ENCODE measurements at regions not wholly inside any gene's neighbourhood (a gene's known extent, or its start where the extent isn't known, plus 50 kb on each side); places are given as distances from the start of the nearest gene placed in this dataset.
"Not testable (repeated sequence)": the region's sequence is repeated elsewhere in the genome, so short reads cannot be mapped to it uniquely, and the experiment has no call there.

DNA sequence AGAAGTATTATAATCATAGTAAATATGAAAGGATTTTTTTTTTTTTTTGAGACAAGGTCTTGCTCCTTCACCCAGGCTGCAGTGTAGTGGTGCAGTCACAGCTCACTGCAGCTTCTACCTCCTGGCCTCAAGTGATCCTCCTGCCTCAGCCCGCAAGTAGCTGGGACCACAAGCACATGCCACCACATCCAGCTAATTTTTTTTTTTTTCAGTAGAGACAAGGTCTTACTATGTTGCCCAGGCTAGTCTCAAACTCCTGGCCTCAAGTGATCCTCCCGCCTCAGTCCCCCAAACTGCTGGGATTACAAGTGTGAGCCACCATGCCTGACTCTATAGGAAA lies 86.2 kb upstream of the FOXN2 start:
- DNase-seq = no peak

DNA sequence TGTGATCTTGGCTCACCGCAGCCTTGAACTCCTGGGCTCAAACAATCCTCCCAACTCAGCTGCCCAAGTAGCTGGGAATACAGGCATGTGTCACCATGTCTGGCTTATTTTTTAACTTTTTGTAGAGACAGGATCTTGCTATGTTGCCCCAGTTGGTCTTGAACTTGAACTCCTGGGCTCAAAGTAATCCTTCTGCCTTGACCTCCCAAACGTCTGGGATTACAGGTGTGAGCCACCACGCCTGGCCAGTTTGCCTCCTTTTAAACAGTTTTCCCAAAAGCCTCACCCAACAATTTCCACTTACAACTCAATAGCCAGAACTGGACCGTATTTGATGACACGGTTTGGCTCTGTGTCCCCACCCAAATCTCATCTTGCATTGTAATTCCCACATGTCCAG lies 85.4 kb upstream of the FOXN2 start:
- no peak for DNase-seq

DNA sequence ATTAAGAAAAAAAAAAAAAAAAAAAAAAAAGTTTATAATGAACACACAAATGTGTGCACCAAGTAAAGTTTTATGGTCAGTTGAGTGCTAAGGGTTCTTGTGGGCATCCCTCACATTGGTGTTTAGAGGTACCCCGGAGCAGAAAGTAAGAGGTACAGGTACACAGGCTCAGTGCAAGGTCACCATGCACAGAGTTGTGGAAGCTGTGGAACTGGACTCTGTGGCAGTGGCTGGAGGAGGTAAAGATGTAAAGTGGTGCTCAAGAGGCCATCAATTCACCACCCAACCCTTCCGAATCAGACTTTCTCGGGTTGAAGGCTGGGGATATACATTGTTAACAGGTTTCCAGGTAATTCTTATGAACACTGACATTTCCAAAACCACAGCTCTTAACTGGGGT lies 83.6 kb upstream of the FOXN2 start:
- no peak for DNase-seq

DNA sequence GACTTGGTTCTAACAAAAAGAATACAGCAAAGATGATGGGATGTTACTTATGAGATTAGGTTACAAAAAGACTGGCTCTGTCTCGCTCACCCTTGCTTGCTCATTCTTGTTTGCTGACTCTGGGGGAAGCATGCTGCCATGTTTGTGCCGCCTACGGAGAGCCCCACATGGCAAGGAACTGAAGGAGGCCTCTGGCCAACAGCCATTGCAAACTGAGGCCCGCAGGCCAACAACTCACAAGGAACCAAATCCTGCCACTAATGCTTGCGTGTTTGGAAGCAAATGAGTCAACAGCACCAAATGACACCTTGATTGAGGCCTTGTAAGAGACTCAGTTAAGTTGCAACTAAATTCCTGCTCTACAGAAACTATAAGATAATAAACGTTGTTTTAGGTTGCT lies 82.1 kb upstream of the FOXN2 start:
- DNase-seq = no peak

DNA sequence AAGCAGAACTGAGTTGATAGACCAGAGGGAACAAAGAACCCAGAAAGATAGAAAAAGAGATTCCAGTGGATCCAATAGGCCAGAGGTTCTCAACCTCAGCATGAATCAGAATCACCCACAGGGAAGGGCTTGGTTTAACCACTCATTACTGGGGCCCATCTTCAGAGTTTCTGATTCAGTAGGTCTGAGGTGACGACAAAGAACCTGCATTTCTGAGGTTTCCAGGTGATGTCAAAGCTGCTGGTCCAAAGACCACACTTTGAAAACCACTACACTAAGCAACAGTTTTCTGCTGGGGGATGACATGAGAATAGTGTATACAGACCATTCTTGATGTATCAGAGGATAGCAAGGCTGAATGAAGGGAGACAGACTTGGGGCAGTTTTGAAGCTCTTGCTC lies 81.5 kb upstream of the FOXN2 start:
- no peak for DNase-seq

DNA sequence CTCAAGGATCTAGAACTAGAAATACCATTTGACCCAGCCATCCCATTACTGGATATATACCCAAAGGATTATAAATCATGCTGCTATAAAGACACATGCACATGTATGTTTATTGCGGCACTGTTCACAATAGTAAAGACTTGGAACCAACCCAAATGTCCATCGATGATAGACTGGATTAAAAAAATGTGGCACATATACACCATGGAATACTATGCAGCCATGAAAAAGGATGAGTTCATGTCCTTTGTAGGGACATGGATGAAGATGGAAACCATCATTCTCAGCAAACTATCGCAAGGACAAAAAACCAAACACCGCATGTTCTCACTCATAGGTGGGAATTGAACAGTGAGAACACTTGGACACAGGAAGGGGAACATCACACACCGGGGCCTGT lies 80.7 kb upstream of the FOXN2 start:
- DNase-seq = not testable (repeated sequence)

DNA sequence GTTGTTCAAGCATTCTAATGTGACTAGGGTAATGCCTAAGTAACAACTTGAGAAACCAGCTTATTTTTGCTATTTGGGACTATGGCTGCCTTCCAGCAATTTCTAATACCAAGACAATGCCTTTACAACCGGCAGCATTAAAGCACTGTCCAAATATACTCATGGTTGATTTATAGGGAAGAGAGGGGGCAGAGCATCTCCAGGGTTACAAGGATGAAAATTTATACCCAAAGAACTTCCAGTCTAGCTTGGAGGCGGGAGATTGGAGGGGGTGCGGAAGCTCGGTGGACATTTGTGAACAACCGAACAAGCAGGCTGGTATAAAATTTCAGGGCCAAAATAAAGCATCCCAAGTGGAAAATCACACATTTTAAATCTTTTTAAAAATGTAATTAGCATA lies 79.4 kb upstream of the FOXN2 start:
- no peak for DNase-seq

DNA sequence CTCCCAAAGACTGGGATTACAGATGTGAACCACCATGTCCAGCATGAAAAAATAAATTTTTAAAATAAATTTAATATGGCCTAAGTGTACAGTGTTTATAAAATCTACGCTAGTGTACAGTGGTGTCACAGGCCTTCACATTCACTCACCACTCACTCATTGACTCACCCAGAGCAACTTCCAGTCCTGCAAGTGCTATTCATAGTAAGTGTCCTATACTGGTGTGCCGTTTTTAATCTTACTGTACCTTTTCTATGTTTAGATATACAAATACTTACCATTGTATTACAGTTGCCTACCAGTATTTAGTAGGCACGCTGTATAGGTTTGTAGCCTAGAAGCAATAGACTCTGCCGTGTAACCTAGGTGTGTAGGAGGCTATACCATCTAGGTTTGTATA lies 76.1 kb upstream of the FOXN2 start:
- DNase-seq = no peak

DNA sequence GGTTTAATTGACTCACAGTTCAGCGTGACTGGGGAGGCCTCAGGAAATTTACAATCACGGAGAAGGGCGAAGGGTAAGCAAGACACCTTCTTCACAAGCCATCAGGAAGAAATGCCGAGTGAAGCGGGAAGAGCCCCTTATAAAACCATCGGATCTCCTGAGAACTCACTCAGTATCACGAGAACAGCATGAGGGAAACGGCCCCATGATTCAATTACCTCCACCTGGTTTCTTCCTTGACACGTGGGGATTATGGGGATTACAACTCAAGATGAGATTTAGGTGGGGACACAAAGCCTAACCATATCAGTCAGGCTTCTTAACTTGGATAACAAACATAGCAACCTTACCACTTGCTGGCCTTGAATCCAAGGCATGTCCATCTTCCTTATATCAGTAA lies 73.6 kb upstream of the FOXN2 start:
- peak; percentile 59 to 73 for DNase-seq

DNA sequence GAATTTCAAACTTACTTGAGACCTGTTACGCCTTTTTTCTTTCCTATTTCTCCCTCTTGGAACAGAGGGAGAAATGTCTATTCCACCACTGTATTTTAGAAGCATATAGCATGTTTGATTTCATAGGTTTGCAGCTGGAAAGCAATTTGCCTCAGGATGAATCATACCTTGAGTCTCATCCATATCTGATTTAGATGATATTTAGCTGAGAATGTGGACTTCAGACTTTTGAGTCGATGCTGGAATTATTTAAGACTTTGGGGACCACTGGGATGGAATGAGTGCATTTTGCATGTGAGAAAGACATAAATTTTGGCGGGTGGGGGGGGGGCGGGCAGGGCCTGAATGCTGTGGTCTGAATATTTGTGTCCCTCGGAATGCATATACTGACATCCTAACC lies 67.3 kb upstream of the FOXN2 start:
- DNase-seq = no peak

DNA sequence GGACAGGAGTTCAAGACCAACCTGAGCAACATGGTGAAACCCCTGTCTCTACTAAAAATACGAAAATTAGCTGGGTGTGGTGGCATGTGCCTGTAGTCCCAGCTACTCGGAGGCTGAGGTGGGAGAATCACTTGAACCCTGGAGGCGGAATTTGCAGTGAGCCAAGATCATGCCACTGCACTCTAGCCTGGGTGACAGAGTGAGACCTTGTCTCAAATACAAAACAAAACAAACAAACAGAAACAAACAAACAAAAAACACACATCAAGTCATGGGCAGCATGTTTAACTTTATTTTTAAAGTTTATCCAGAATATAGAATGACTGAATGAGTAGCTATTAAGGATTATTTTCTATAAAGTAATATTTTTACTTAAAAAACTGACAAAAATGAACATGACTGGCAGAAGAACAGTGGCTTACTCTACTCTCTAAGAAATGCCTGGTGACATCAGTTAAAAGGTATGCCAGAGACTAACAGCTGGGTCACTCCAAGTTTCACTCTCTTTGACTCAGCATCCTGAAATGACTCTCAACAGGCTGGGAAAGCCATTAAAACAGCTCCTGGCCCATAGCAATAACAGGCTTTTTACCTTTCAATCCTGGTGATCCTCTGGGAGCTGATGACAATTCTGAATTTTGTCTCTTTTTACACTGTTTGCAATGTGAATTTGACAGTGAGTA lies 66.1 kb upstream of the FOXN2 start:
- peak; percentile 74 to 76 for DNase-seq

DNA sequence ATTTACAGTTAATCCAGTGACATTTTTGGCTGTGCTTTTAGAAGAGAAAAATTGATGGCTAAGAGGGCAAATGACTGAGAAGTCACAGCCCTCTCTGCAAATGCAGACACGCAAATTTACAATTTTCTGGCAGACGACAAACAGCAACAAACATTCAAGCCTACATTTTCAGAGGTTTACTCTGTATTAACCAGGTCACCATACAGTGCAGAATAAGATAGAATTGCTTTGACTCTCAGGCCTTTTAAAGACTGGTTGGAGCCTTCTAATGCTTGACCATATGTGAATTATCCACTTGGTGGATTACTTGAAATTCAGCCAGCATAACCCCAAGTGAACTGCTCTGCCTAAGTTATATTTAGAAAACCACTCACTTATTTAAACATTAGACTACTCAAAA lies 65.5 kb upstream of the FOXN2 start:
- DNase-seq = peak; percentile 67 to 78

DNA sequence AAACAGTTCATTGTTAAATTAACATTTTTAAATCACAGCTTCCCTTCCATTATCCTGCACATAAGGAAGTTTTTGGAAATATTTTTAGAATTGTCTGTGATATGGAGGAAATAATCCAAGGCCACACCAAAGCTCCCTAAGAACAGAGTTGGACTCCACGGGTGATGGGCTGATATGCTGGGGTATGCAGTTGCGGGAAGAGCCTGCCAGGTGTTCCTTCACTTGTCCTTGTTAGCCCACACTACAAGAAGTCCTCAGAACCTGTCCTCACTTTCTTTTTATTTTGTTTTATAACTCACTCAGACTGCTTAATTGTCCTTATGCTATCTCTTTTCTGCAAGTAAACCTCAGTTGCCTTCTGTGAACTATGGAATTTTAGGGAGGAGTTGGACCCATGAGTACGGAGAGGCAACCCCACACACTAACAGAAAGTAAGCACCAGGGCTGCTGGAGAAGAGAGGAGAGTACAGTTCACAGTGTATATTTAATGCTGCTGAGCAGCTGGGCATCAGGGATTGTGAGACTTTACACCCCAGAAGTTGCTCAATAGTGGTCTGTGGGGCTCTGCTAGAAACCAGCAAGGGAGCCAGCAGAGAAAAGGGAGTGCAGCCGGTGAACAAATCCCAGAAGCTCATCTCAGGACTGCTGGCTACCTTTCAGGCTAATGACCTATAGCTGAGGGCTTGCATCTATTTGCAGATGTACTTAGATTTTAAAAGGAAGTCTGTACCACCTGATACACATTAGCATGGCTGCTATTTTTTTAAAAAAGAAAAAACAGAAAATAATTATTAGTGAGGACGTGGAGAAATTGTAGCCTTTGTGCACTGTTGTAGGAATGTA lies 64.6 kb upstream of the FOXN2 start:
- DNase-seq = peak; percentile 76 to 85

DNA sequence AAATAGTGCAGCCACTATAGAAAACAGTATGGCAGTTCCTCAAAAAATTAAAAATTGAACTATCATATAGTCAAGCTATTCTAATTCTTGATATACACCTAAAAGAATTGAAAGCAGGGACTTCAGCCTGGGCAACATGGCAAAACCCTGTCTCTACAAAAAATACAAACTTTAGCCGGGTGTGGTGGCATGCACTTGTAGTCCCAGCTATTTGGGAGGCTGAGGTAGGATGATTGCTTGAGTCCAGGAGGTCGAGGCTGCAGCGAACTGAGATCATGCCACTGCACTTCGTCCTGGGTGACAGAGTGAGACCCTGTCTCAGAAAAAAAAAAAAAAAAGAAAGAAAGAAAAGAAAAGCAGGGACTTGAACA lies 64.0 kb upstream of the FOXN2 start:
- DNase-seq = no peak

DNA sequence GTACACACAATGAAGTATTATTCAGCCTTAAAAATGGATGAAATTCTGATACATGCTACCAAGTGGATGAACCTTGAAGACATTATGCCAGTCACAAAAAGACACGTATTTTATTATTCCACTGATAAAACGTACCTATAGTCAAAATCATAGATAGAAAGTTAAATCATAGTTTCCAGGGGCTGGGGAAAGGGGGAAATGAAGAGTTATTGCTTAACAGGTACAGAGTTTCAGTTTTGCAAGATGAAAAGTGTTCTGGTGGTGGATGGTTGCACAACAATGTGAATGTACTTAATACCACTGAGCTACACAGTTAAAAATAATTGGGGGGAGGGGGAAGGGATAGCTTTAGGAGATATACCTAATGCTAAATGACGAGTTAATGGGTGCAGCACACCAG lies 63.5 kb upstream of the FOXN2 start:
- DNase-seq = no peak

DNA sequence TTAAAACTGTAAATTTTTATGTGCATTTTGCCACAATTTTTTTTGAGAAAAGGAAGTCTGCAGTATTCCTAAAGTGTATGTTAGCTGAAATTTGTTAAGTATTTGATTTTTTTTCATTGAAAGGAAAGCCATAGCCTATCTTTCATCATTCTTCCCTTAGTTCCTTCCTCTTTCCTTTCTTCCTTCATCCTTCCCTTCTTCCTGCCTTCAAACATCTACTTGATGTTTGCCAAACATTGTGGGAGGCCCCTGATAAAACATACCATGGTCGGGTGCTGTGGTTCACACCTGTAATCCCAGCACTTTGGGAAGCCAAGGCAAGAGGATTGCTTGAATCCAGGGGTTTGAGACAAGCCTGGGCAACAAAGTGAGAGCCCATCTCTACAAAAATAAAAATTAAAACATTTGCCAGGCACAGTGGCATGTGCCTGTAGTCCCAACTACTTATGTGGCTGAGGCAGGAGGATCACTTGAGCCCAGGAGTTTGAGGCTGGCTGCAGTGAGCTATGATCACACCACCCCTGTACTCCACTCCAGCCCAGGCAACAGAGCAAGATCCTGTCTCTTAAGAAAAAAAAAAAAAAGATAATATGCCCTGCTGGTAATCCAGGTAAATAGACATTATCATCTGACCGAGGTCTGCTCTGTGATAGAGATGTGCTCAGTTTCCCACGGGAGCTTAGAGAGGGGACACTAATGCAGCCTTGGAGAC lies 62.9 kb upstream of the FOXN2 start:
- DNase-seq = no peak

DNA sequence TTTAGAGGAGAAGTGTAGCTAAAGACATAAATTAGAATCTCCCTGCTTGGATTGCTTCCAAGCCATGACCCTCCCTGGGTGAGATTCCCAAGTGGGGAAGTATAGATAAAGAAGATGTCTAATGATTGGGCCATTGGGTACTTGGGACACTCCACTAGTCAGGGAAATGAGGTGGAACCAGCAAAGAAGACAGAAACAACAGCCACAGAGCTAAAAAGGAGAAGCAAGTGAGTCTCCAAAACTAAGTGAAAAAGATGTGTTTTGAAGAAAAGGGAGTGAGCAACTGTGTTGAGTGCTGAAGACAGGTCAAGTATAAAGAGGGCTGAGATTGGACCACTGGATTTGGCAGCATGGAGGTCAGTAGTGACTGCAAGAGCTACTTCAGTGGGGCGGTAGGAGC lies 61.2 kb upstream of the FOXN2 start:
- no peak for DNase-seq

DNA sequence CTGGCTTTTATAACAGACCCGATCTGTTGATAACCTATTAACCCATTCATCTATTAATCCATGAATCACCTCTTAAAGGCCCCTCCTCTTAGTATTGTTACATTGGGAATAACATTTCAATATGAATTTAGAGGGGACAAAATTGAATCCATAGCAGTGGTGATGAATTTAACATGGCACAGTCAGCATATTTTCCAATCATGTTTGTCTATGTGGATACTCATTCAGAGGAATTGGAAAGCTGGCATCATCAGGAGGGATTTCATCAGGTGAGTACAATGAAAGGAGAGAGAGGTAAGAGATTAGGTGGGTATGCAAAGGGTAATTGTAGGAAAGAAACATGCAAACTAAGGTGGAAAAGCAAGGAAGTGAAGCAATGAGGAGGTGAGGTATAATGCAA lies 59.6 kb upstream of the FOXN2 start:
- DNase-seq = no peak

DNA sequence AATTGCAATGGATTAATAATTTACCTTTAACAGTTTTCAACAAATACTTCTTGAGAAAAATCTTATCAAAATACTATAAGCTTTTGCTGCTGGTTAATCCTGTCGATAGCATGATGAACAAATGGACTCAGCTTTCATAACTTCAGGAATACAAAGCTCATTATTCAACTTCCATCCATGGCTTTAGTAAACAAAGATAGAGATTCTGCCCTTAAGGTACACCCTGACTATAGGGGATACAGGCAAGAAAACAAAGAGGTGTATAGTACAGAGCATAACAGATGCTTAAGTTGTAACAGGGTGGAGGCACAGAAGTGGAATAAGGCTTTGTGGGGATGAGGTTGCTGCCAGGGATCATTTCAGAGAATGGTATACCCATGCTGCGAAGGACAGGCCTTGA lies 57.0 kb upstream of the FOXN2 start:
- DNase-seq = peak in 1 of 2 experiments; percentile 9

DNA sequence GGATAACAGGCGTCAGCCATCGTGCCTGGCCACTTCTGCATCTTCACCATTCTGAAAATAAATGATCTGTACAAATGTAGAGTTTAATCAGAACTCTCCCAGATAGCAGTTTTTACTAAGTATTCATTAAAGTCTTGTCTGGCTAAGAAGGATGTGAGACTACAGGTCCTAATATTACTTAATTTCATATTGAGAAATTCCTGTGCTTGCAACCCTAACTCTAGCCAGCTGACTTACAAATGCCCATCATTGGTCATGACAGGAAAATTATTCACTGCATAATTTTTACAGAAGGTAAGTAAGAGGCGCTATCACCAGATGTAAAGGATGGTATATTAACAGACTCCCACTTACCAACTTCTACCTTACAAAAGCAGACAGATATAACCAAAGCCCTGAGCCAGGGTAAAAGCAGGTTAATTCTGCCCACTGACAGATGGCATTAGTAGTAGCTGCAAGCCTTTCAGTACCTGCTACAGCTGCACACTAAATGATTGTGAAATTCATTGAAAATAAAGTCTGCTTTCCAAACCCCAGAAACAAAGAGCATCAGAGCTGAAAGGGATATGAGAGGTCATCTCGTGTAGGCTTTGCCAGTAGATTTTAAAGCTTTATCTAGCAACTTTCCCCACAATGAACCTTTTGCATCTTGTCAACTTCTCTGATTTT lies 55.9 kb upstream of the FOXN2 start:
- DNase-seq = peak; percentile 12 to 86

DNA sequence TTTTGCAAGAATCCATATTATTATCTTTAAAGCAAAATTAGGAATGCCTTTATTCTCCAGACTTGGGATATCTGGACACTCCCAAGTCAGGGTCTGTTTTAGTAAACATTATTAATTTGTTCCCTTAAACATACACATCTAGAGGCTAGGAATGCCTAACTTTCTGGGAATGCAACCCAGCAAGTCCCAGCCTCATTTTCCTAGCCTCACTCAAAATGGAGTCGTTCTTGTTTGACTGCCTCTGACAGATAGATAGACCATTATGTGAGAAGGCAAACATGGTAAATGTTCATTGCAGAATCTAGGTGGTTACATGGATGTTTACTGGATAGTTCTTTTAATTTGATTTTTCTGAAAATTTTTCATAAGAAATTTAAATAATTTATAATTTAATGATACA lies 54.7 kb upstream of the FOXN2 start:
- no peak for DNase-seq

DNA sequence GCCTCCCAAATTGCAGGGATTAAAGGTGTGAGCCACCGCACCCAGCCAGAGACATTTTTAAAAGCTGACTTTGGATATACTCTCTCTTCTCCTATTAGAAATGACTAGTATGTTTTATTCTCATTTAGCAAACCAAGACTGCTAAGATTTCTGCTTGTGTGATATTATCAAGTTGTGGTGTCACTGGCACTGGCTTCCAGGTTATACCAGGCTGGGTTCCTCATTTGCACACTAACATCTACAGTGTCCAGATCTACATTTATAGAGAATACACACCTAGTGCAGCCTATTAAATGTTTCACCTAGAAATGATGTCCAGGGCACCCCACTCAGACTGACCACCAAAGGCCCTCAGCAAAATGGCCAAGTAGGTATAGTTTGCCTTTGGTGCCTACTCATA lies 49.9 kb upstream of the FOXN2 start:
- DNase-seq = no peak

Data from NCI-H524 (cell line).